ENCODE measurements at regions not wholly inside any gene's neighbourhood (a gene's known extent, or its start where the extent isn't known, plus 50 kb on each side); places are given as distances from the start of the nearest gene placed in this dataset.
"Not testable (repeated sequence)": the region's sequence is repeated elsewhere in the genome, so short reads cannot be mapped to it uniquely, and the experiment has no call there.

- Histone ChIP-seq H3K4me3 (ENCODE audit: low read length) (no peak overlapping the region), H3K9ac (ENCODE audit: low read length) (no peak overlapping the region), H3K9me3 (ENCODE audit: control insufficient read depth, low read length) (no peaks in the 10 kb centered on the region), H3K4me1 (ENCODE audit: control insufficient read depth, insufficient read depth, low read length) (no peaks in the 10 kb centered on the region), H3K27me3 (ENCODE audit: control insufficient read depth, insufficient read depth, low read length) (peaks cover 8% of the 10 kb centered on the region), H3K36me3 (ENCODE audit: control insufficient read depth, insufficient read depth, low read length) (no peaks in the 10 kb centered on the region)
Observed at GRCh38 chr17:77553459-77554066, 404.9 kb upstream of the TNRC6C start.

GRCh38 chr17:77555121-77555591 is 403.3 kb upstream of the TNRC6C start:
- no peak overlapping the region for H3K9ac ChIP-seq (ENCODE audit: low read length)
- H3K4me3 ChIP-seq (ENCODE audit: low read length): no peak overlapping the region
- H3K27me3 ChIP-seq (ENCODE audit: control insufficient read depth, insufficient read depth, low read length): peaks cover 8% of the 10 kb centered on the region
- no peaks in the 10 kb centered on the region for H3K9me3 ChIP-seq (ENCODE audit: control insufficient read depth, low read length)
- H3K36me3 ChIP-seq (ENCODE audit: control insufficient read depth, insufficient read depth, low read length): no peaks in the 10 kb centered on the region
- no peaks in the 10 kb centered on the region for H3K4me1 ChIP-seq (ENCODE audit: control insufficient read depth, insufficient read depth, low read length)

GRCh38 chr17:77555741-77556291 is 402.7 kb upstream of the TNRC6C start:
- Histone ChIP-seq H3K36me3 (ENCODE audit: control insufficient read depth, insufficient read depth, low read length) (no peaks in the 10 kb centered on the region), H3K9me3 (ENCODE audit: control insufficient read depth, low read length) (no peaks in the 10 kb centered on the region), H3K9ac (ENCODE audit: low read length) (no peak overlapping the region), H3K4me3 (ENCODE audit: low read length) (no peak overlapping the region), H3K27me3 (ENCODE audit: control insufficient read depth, insufficient read depth, low read length) (peaks cover 8% of the 10 kb centered on the region), H3K4me1 (ENCODE audit: control insufficient read depth, insufficient read depth, low read length) (no peaks in the 10 kb centered on the region)

- no peak overlapping the region for H3K9ac ChIP-seq (ENCODE audit: low read length)
Observed at GRCh38 chr17:77556383-77557061, 402.0 kb upstream of the TNRC6C start.

GRCh38 chr17:77558846-77559626 is 399.5 kb upstream of the TNRC6C start:
- Histone ChIP-seq H3K4me3 (ENCODE audit: low read length) (no peak overlapping the region), H3K9me3 (ENCODE audit: control insufficient read depth, low read length) (no peaks in the 10 kb centered on the region), H3K4me1 (ENCODE audit: control insufficient read depth, insufficient read depth, low read length) (no peaks in the 10 kb centered on the region), H3K9ac (ENCODE audit: low read length) (no peak overlapping the region), H3K27me3 (ENCODE audit: control insufficient read depth, insufficient read depth, low read length) (peaks cover 8% of the 10 kb centered on the region), H3K36me3 (ENCODE audit: control insufficient read depth, insufficient read depth, low read length) (no peaks in the 10 kb centered on the region)

More at GRCh38 chr17:77556383-77557061, 402.0 kb upstream of the TNRC6C start:
- Histone ChIP-seq H3K36me3 (ENCODE audit: control insufficient read depth, insufficient read depth, low read length) (no peaks in the 10 kb centered on the region), H3K4me3 (ENCODE audit: low read length) (no peak overlapping the region), H3K4me1 (ENCODE audit: control insufficient read depth, insufficient read depth, low read length) (no peaks in the 10 kb centered on the region), H3K27me3 (ENCODE audit: control insufficient read depth, insufficient read depth, low read length) (peaks cover 8% of the 10 kb centered on the region), H3K9me3 (ENCODE audit: control insufficient read depth, low read length) (no peaks in the 10 kb centered on the region)

- Histone ChIP-seq H3K9me3 (ENCODE audit: control insufficient read depth, low read length) (no peaks in the 10 kb centered on the region), H3K9ac (ENCODE audit: low read length) (no peak overlapping the region), H3K4me1 (ENCODE audit: control insufficient read depth, insufficient read depth, low read length) (no peaks in the 10 kb centered on the region), H3K36me3 (ENCODE audit: control insufficient read depth, insufficient read depth, low read length) (no peaks in the 10 kb centered on the region), H3K4me3 (ENCODE audit: low read length) (no peak overlapping the region), H3K27me3 (ENCODE audit: control insufficient read depth, insufficient read depth, low read length) (peaks cover 8% of the 10 kb centered on the region)
Observed at GRCh38 chr17:77560381-77560780, 398.1 kb upstream of the TNRC6C start.

- Histone ChIP-seq H3K4me3 (ENCODE audit: low read length) (no peak overlapping the region), H3K36me3 (ENCODE audit: control insufficient read depth, insufficient read depth, low read length) (no peaks in the 10 kb centered on the region), H3K4me1 (ENCODE audit: control insufficient read depth, insufficient read depth, low read length) (no peaks in the 10 kb centered on the region), H3K27me3 (ENCODE audit: control insufficient read depth, insufficient read depth, low read length) (peaks cover 5% of the 10 kb centered on the region), H3K9me3 (ENCODE audit: control insufficient read depth, low read length) (no peaks in the 10 kb centered on the region), H3K9ac (ENCODE audit: low read length) (no peak overlapping the region)
Observed at GRCh38 chr17:77560841-77561240, 397.7 kb upstream of the TNRC6C start.

- not testable (repeated sequence) for H3K36me3 ChIP-seq (ENCODE audit: control insufficient read depth, insufficient read depth, low read length); H3K4me1 ChIP-seq (ENCODE audit: control insufficient read depth, insufficient read depth, low read length); H3K9me3 ChIP-seq (ENCODE audit: control insufficient read depth, low read length); H3K9ac ChIP-seq (ENCODE audit: low read length); H3K4me3 ChIP-seq (ENCODE audit: low read length); H3K27me3 ChIP-seq (ENCODE audit: control insufficient read depth, insufficient read depth, low read length)
Observed at GRCh38 chr17:77562361-77562760, 396.1 kb upstream of the TNRC6C start.

GRCh38 chr17:77563439-77564102 is 394.9 kb upstream of the TNRC6C start:
- H3K9ac ChIP-seq (ENCODE audit: low read length): no peak overlapping the region
- no peaks in the 10 kb centered on the region for H3K36me3 ChIP-seq (ENCODE audit: control insufficient read depth, insufficient read depth, low read length)
- H3K4me3 ChIP-seq (ENCODE audit: low read length): no peak overlapping the region
- no peaks in the 10 kb centered on the region for H3K4me1 ChIP-seq (ENCODE audit: control insufficient read depth, insufficient read depth, low read length)
- no peaks in the 10 kb centered on the region for H3K9me3 ChIP-seq (ENCODE audit: control insufficient read depth, low read length)
- no peaks in the 10 kb centered on the region for H3K27me3 ChIP-seq (ENCODE audit: control insufficient read depth, insufficient read depth, low read length)

GRCh38 chr17:77564278-77564920 is 394.1 kb upstream of the TNRC6C start:
- Histone ChIP-seq H3K9ac (ENCODE audit: low read length) (no peak overlapping the region), H3K4me1 (ENCODE audit: control insufficient read depth, insufficient read depth, low read length) (no peaks in the 10 kb centered on the region), H3K27me3 (ENCODE audit: control insufficient read depth, insufficient read depth, low read length) (no peaks in the 10 kb centered on the region), H3K9me3 (ENCODE audit: control insufficient read depth, low read length) (no peaks in the 10 kb centered on the region), H3K36me3 (ENCODE audit: control insufficient read depth, insufficient read depth, low read length) (no peaks in the 10 kb centered on the region), H3K4me3 (ENCODE audit: low read length) (no peak overlapping the region)

- H3K9me3 ChIP-seq (ENCODE audit: control insufficient read depth, low read length): no peaks in the 10 kb centered on the region
- no peak overlapping the region for H3K9ac ChIP-seq (ENCODE audit: low read length)
- no peaks in the 10 kb centered on the region for H3K36me3 ChIP-seq (ENCODE audit: control insufficient read depth, insufficient read depth, low read length)
- H3K27me3 ChIP-seq (ENCODE audit: control insufficient read depth, insufficient read depth, low read length): peaks cover 5% of the 10 kb centered on the region
- no peaks in the 10 kb centered on the region for H3K4me1 ChIP-seq (ENCODE audit: control insufficient read depth, insufficient read depth, low read length)
- no peak overlapping the region for H3K4me3 ChIP-seq (ENCODE audit: low read length)
Observed at GRCh38 chr17:77565166-77565565, 393.3 kb upstream of the TNRC6C start.
